ENCODE measurements at regions not wholly inside any gene's neighbourhood (a gene's known extent, or its start where the extent isn't known, plus 50 kb on each side); places are given as distances from the start of the nearest gene placed in this dataset.
A peak's percentile ranks its signal among the peaks of the same experiment; 100 is the strongest.

DNA sequence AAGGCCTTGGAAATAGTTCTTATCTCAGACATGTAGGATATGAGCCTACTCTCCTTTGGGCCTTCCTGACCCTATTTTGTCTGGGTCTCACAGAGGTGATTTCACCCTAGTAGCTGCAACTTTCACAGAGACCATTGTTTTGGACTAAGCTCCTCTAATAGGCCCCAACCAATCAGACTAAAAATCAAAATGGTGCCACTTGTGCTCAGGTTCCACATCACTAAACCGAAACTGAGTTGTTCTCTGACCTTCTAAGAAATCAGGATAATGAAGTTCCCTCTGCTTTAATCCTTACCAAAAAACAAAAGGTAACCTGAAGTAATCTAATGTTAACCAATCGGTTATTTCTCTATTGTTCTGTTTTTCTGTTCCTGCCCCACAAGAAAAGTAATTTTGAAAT lies 143.6 kb downstream of the CD24 start (continued):
- TF ChIP-seq SP1 (CRISPR knock-in tag; IDR thresholded peaks at IDR 0.05) (no peak), ARNT (IDR thresholded peaks at IDR 0.05) (no peak), ETV6 (IDR thresholded peaks at IDR 0.05; ENCODE audit: borderline replicate concordance in 1 of 2, low read depth in 2 of 2, low read length in 1 of 2) (no peak), ETV6 (CRISPR knock-in tag; IDR thresholded peaks at IDR 0.05; ENCODE audit: borderline replicate concordance) (no peak), NR4A1 (CRISPR knock-in tag; IDR thresholded peaks at IDR 0.05) (no peak), NR4A1 (tag; IDR thresholded peaks at IDR 0.05) (peak; percentile 83), NCOA2 (IDR thresholded peaks at IDR 0.05; ENCODE audit: partially characterized antibody in 2 of 2) (no peak), CAMTA2 (CRISPR knock-in tag; conservative IDR thresholded peaks at IDR 0.05) (no peak), TRIM25 (IDR thresholded peaks at IDR 0.05; ENCODE audit: borderline replicate concordance) (no peak), ZNF354B (CRISPR knock-in tag; IDR thresholded peaks at IDR 0.05) (0 out of 2 replicates have a peak, but pooled peaks have one; percentile 38), HSF4 (CRISPR knock-in tag; IDR thresholded peaks at IDR 0.05; ENCODE audit: borderline replicate concordance) (no peak), THAP12 (CRISPR knock-in tag; IDR thresholded peaks at IDR 0.05) (no peak), ZKSCAN3 (CRISPR knock-in tag; IDR thresholded peaks at IDR 0.05) (no peak), CHD1 (IDR thresholded peaks at IDR 0.05; ENCODE audit: low read length) (no peak), RREB1 (CRISPR knock-in tag; IDR thresholded peaks at IDR 0.05) (0 out of 2 replicates have a peak, but pooled peaks have one; percentile 38), MEF2D (tag; conservative IDR thresholded peaks at IDR 0.05; ENCODE audit: low read depth) (0 out of 2 replicates have a peak, but pooled peaks have one; percentile 45)
- TF ChIP-seq, protein P1, sequence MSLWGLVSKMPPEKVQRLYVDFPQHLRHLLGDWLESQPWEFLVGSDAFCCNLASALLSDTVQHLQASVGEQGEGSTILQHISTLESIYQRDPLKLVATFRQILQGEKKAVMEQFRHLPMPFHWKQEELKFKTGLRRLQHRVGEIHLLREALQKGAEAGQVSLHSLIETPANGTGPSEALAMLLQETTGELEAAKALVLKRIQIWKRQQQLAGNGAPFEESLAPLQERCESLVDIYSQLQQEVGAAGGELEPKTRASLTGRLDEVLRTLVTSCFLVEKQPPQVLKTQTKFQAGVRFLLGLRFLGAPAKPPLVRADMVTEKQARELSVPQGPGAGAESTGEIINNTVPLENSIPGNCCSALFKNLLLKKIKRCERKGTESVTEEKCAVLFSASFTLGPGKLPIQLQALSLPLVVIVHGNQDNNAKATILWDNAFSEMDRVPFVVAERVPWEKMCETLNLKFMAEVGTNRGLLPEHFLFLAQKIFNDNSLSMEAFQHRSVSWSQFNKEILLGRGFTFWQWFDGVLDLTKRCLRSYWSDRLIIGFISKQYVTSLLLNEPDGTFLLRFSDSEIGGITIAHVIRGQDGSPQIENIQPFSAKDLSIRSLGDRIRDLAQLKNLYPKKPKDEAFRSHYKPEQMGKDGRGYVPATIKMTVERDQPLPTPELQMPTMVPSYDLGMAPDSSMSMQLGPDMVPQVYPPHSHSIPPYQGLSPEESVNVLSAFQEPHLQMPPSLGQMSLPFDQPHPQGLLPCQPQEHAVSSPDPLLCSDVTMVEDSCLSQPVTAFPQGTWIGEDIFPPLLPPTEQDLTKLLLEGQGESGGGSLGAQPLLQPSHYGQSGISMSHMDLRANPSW (CRISPR knock-in tag; IDR thresholded peaks at IDR 0.05), result no peak

Measured in K562 (cell line).